Osteoblast (primary cell): ENCODE measurements at regions not wholly inside any gene's neighbourhood (a gene's known extent, or its start where the extent isn't known, plus 50 kb on each side); places are given as distances from the start of the nearest gene placed in this dataset.

Experiments used
- DNase-seq: peaks from one replicate; pipeline ENCODE4 v3.0.0; 2011; ENCODE audit warnings: low spot score, mixed read lengths; ENCODE audit not compliant: insufficient read length; ENCODE audit errors: missing footprints
- H2AFZ ChIP-seq: 2 replicates; pipeline ENCODE4 v1.6.0; 2011; ENCODE audit warnings: mild to moderate bottlenecking, low read length
- H3K27ac ChIP-seq: 2 replicates; pipeline ENCODE4 v1.5.1; 2011; ENCODE audit warnings: mild to moderate bottlenecking, low read depth, low read length, moderate library complexity
- H3K27me3 ChIP-seq: 2 replicates; pipeline ENCODE4 v1.6.0; 2012; ENCODE audit warnings: mild to moderate bottlenecking, control low read depth, inconsistent platforms, low read length, moderate library complexity; ENCODE audit not compliant: insufficient read depth
- H3K36me3 ChIP-seq: 2 replicates; pipeline ENCODE4 v1.5.1; 2011; ENCODE audit warnings: mild to moderate bottlenecking, low read length, control low read depth, moderate library complexity; ENCODE audit not compliant: insufficient read depth
- H3K4me1 ChIP-seq: 2 replicates; pipeline ENCODE4 v1.5.1; 2011; ENCODE audit warnings: mild to moderate bottlenecking, low read length, control low read depth, moderate library complexity; ENCODE audit not compliant: insufficient read depth
- H3K4me2 ChIP-seq: 2 replicates; pipeline ENCODE4 v1.6.0; 2011; ENCODE audit warnings: mild to moderate bottlenecking, low read length; ENCODE audit not compliant: insufficient read depth
- H3K4me3 ChIP-seq: fragments of 200-600 bp; sonication (generic); 3 replicates; pipeline ENCODE4 v1.5.1; 2012; ENCODE audit warnings: mild to moderate bottlenecking, low read length, inconsistent platforms; ENCODE audit not compliant: insufficient read depth
- H3K79me2 ChIP-seq: 2 replicates; pipeline ENCODE4 v1.6.0; 2012; ENCODE audit warnings: mild to moderate bottlenecking, low read length, control low read depth, inconsistent platforms; ENCODE audit not compliant: insufficient read depth
- H3K9me3 ChIP-seq: 2 replicates; pipeline ENCODE4 v1.5.1; 2011; ENCODE audit warnings: low read depth, low read length, control low read depth
- H4K20me1 ChIP-seq: 2 replicates; pipeline ENCODE4 v1.6.0; 2012; ENCODE audit warnings: mild to moderate bottlenecking, low read length, control low read depth; ENCODE audit not compliant: insufficient read depth
- TF ChIP-seq, protein P1 (sequence below): IDR thresholded peaks from 2 replicates; pipeline ENCODE4 v1.5.1; 2011; ENCODE audit warnings: mild to moderate bottlenecking, low read depth, low read length, moderate library complexity; ENCODE audit errors: extremely low read depth

DNA sequence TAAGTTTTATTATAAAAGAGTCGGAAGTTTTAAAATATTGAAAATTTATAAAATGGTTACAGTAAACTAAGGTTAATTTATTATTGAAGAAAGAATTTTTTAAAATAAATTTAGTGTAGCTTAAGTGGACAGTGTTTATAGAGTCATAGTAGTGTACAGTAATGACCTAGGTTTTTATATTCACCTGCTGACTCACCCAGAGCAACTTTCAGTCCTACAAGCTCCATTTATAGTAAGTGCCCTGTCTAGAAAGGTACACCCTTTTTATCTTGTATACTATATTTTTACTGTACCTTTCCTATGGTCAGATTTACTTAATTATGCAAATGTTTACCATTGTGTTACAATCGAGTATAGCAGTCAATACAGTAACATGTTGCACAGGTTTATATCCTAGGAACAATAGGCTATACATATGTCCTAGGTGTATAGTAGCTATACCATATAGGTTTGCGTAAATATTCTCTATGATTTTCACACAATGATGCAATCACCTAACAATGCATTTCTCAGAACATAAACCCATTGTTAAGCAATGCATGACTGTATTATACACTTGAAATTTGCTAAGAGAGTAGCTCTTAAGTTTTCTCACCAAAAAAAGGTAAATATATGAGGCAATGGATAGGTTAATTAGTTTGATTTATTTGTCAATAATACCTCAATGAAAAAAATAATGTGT is 106.9 kb upstream of the CD96 start:
- Histone ChIP-seq H3K9me3 (no peaks in the 10 kb centered on the region), H3K4me1 (no peaks in the 10 kb centered on the region), H3K36me3 (no peaks in the 10 kb centered on the region), H3K4me3 (no peak overlapping the region), H3K27ac (no peak overlapping the region), H4K20me1 (no peaks in the 10 kb centered on the region), H2AFZ (no peak overlapping the region), H3K27me3 (no peaks in the 10 kb centered on the region), H3K4me2 (no peak overlapping the region), H3K79me2 (no peaks in the 10 kb centered on the region)
- TF ChIP-seq, protein P1, sequence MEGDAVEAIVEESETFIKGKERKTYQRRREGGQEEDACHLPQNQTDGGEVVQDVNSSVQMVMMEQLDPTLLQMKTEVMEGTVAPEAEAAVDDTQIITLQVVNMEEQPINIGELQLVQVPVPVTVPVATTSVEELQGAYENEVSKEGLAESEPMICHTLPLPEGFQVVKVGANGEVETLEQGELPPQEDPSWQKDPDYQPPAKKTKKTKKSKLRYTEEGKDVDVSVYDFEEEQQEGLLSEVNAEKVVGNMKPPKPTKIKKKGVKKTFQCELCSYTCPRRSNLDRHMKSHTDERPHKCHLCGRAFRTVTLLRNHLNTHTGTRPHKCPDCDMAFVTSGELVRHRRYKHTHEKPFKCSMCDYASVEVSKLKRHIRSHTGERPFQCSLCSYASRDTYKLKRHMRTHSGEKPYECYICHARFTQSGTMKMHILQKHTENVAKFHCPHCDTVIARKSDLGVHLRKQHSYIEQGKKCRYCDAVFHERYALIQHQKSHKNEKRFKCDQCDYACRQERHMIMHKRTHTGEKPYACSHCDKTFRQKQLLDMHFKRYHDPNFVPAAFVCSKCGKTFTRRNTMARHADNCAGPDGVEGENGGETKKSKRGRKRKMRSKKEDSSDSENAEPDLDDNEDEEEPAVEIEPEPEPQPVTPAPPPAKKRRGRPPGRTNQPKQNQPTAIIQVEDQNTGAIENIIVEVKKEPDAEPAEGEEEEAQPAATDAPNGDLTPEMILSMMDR, result no peak
- DNase-seq, result no peak

DNA sequence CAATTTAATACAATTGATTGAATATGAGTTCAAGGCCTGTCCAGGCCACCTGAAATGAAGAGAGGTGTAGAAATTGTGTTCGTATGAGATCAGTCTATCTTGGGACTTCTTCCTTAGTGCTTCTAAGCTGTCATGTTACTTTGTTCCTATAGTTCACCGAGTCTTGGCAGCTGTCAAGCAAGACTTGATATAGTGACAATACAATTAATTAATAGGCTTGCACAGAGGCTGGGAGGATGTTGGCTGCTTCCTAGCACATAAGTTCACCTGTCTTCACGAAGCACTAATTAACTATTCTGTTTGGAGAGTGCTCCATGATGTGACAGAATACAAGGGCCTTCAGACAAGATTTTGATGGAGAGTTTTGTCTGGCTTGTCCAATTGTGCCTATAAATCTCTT is 103.7 kb upstream of the CD96 start:
- Histone ChIP-seq H3K4me1 (no peaks in the 10 kb centered on the region), H3K27me3 (no peaks in the 10 kb centered on the region), H3K9me3 (no peaks in the 10 kb centered on the region), H3K4me2 (no peak overlapping the region), H2AFZ (no peak overlapping the region), H3K4me3 (no peak overlapping the region), H3K79me2 (no peaks in the 10 kb centered on the region), H3K27ac (no peak overlapping the region), H3K36me3 (no peaks in the 10 kb centered on the region), H4K20me1 (no peaks in the 10 kb centered on the region)
- no peak for DNase-seq
- TF ChIP-seq, protein P1, result no peak

DNA sequence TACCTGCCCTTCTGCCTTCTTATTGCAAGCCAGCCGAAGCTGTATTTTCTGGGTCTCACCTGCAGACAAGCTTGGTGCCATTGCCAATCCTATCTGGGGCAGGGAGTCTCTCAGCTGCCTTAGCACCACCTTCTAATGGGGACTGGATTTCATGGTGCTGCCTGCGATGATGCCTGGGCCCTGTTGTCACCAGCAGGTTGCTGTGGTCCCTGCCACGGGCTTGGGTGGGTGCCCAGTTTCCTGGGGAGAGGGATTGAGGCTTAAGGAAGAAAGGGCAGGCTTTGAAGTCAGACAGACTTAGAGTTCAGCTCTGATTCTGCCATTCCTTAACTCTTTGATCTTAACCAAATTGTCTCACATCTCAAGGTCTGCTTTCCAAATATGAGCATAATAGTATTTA is 87.4 kb upstream of the CD96 start:
- Histone ChIP-seq H3K9me3 (no peaks in the 10 kb centered on the region), H3K79me2 (no peaks in the 10 kb centered on the region), H3K4me2 (no peak overlapping the region), H4K20me1 (no peaks in the 10 kb centered on the region), H3K27me3 (no peaks in the 10 kb centered on the region), H3K36me3 (no peaks in the 10 kb centered on the region), H3K27ac (no peak overlapping the region), H3K4me1 (no peaks in the 10 kb centered on the region), H2AFZ (no peak overlapping the region), H3K4me3 (no peak overlapping the region)
- TF ChIP-seq, protein P1, result no peak
- no peak for DNase-seq

DNA sequence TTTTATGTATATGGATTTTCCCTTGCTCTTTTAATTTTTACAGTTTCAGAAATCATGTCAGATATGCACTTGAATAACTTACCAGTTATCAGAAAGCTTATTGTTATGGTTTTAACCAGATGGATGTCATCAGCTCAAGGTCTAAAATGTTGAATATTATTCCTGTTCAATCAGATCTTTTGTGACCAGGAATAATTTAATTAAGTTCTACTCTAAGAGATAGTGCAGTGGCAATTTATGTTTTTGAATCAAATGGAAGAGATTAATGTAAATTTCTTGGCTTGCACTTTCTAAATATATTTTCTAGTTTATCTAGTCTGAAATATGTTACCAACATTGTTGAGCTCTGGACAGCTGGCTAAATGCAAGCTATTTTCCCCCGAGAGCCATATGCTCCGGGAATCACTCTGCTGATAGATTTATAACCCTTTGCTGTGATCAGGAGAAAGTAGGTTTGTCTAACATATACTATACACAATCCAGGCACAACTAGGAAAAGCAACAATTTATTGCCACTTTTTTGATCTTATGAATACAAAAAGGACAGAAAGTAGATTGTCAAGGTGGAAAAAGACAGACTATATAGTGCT is 76.8 kb upstream of the CD96 start:
- H3K36me3 ChIP-seq, result no peaks in the 10 kb centered on the region
- H4K20me1 ChIP-seq, result no peaks in the 10 kb centered on the region
- H3K4me2 ChIP-seq, result no peak overlapping the region
- H3K9me3 ChIP-seq, result no peaks in the 10 kb centered on the region
- H3K27me3 ChIP-seq, result no peaks in the 10 kb centered on the region
- H2AFZ ChIP-seq, result no peak overlapping the region
- H3K4me1 ChIP-seq, result no peaks in the 10 kb centered on the region
- H3K79me2 ChIP-seq, result no peaks in the 10 kb centered on the region
- DNase-seq, result no peak
- H3K4me3 ChIP-seq, result no peak overlapping the region
- TF ChIP-seq, protein P1, result no peak
- H3K27ac ChIP-seq, result no peak overlapping the region
